ENCODE measurements at regions not wholly inside any gene's neighbourhood (a gene's known extent, or its start where the extent isn't known, plus 50 kb on each side); places are given as distances from the start of the nearest gene placed in this dataset.
"Not testable (repeated sequence)": the region's sequence is repeated elsewhere in the genome, so short reads cannot be mapped to it uniquely, and the experiment has no call there.

- H2AK5ac ChIP-seq (ENCODE audit: insufficient read length, low read length); H3K23me2 ChIP-seq (ENCODE audit: insufficient read length, low read depth, low read length, poor library complexity, severe bottlenecking); H3K9me3 ChIP-seq (ENCODE audit: control insufficient read depth, low read depth, low read length); H3K56ac ChIP-seq (ENCODE audit: insufficient read length, low read depth, low read length); H3K9ac ChIP-seq (ENCODE audit: extremely low read depth, insufficient read length, low read length); H4K91ac ChIP-seq (ENCODE audit: insufficient read length, low read depth, low read length); H3K79me1 ChIP-seq (ENCODE audit: insufficient read depth, low read depth, low read length, poor library complexity, severe bottlenecking); H3K4ac ChIP-seq (ENCODE audit: low read depth, low read length); H3K4me2 ChIP-seq (ENCODE audit: insufficient read depth, insufficient read length, low read length); H3T11ph ChIP-seq (ENCODE audit: low read length); H3K27ac ChIP-seq (ENCODE audit: insufficient read length, low read depth, low read length); H3K27me3 Mint-ChIP-seq (ENCODE audit: low read depth); H2BK5ac ChIP-seq (ENCODE audit: insufficient read length, low read length); H3K4me1 Mint-ChIP-seq; H4K5ac ChIP-seq (ENCODE audit: insufficient read length, low read depth, low read length); H3K9me3 Mint-ChIP-seq; H3K79me2 ChIP-seq (ENCODE audit: insufficient read depth, low read length); H2BK20ac ChIP-seq (ENCODE audit: low read depth, low read length, poor library complexity, severe bottlenecking); H3K23ac ChIP-seq (ENCODE audit: insufficient read length, low read depth, low read length); H2BK15ac ChIP-seq (ENCODE audit: low read depth, low read length); H3K4me3 Mint-ChIP-seq; H3K27ac Mint-ChIP-seq; H2AFZ ChIP-seq (ENCODE audit: low read length); H3K14ac ChIP-seq (ENCODE audit: insufficient read depth, low read length); H2BK120ac ChIP-seq (ENCODE audit: low read depth, low read length, poor library complexity, severe bottlenecking); H3K18ac ChIP-seq (ENCODE audit: insufficient read length, low read depth, low read length); H3K27me3 ChIP-seq (ENCODE audit: insufficient read depth, low read length); H4K8ac ChIP-seq (replicated peaks; ENCODE audit: insufficient read length, low read depth, low read length); H3K4me1 ChIP-seq (ENCODE audit: insufficient read depth, low read length); DNase-seq; H2BK12ac ChIP-seq (ENCODE audit: insufficient read length, low read depth, low read length); H4K20me1 ChIP-seq (ENCODE audit: control insufficient read depth, insufficient read depth, insufficient read length): not testable (repeated sequence)
- WGBS (ENCODE audit: extremely low coverage, insufficient read length, low lambda C conversion rate): no CpG with 5 or more reads among the region's 19 CpGs
- peaks cover 9 to 18% (median 14%) of the 10 kb centered on the region in 3 experiments; a peak in 6 of 7 replicates for H3K36me3 Mint-ChIP-seq (ENCODE audit: insufficient read depth in 1 of 3, low read depth in 3 of 3)
These were observed 177.3 kb downstream of the KLRB1 start for GRCh38 chr12:9430385-9430784.

- not testable (repeated sequence) for H2BK20ac ChIP-seq (ENCODE audit: low read depth, low read length, poor library complexity, severe bottlenecking); H2BK5ac ChIP-seq (ENCODE audit: insufficient read length, low read length); H3K27me3 ChIP-seq (ENCODE audit: insufficient read depth, low read length); H2BK15ac ChIP-seq (ENCODE audit: low read depth, low read length); H3T11ph ChIP-seq (ENCODE audit: low read length); H3K14ac ChIP-seq (ENCODE audit: insufficient read depth, low read length); H2AFZ ChIP-seq (ENCODE audit: low read length); H3K9me3 ChIP-seq (ENCODE audit: control insufficient read depth, low read depth, low read length); H3K27ac ChIP-seq (ENCODE audit: insufficient read length, low read depth, low read length); H3K18ac ChIP-seq (ENCODE audit: insufficient read length, low read depth, low read length); DNase-seq; H2BK120ac ChIP-seq (ENCODE audit: low read depth, low read length, poor library complexity, severe bottlenecking); H3K23ac ChIP-seq (ENCODE audit: insufficient read length, low read depth, low read length); H4K91ac ChIP-seq (ENCODE audit: insufficient read length, low read depth, low read length); H3K56ac ChIP-seq (ENCODE audit: insufficient read length, low read depth, low read length); H3K23me2 ChIP-seq (ENCODE audit: insufficient read length, low read depth, low read length, poor library complexity, severe bottlenecking); H3K79me2 ChIP-seq (ENCODE audit: insufficient read depth, low read length); H4K20me1 ChIP-seq (ENCODE audit: control insufficient read depth, insufficient read depth, insufficient read length); H4K5ac ChIP-seq (ENCODE audit: insufficient read length, low read depth, low read length); H3K4me2 ChIP-seq (ENCODE audit: insufficient read depth, insufficient read length, low read length); H3K27ac Mint-ChIP-seq; H3K9me3 Mint-ChIP-seq; H3K4ac ChIP-seq (ENCODE audit: low read depth, low read length); H3K79me1 ChIP-seq (ENCODE audit: insufficient read depth, low read depth, low read length, poor library complexity, severe bottlenecking); H2BK12ac ChIP-seq (ENCODE audit: insufficient read length, low read depth, low read length); H3K4me1 ChIP-seq (ENCODE audit: insufficient read depth, low read length); H4K8ac ChIP-seq (replicated peaks; ENCODE audit: insufficient read length, low read depth, low read length); H3K4me3 Mint-ChIP-seq; H3K4me1 Mint-ChIP-seq; H3K27me3 Mint-ChIP-seq (ENCODE audit: low read depth); H2AK5ac ChIP-seq (ENCODE audit: insufficient read length, low read length); H3K9ac ChIP-seq (ENCODE audit: extremely low read depth, insufficient read length, low read length)
- no CpG with 5 or more reads among the region's 13 CpGs for WGBS (ENCODE audit: extremely low coverage, insufficient read length, low lambda C conversion rate)
- H3K36me3 Mint-ChIP-seq (ENCODE audit: insufficient read depth in 1 of 3, low read depth in 3 of 3): peaks cover 9 to 18% (median 18%) of the 10 kb centered on the region in 3 experiments; a peak in 6 of 7 replicates
These were observed 178.9 kb downstream of the KLRB1 start for GRCh38 chr12:9428856-9429255.

Data from H9 (cell line).